KG1 (cell line): ENCODE measurements at regions not wholly inside any gene's neighbourhood (a gene's known extent, or its start where the extent isn't known, plus 50 kb on each side); places are given as distances from the start of the nearest gene placed in this dataset.
"Not testable (repeated sequence)": the region's sequence is repeated elsewhere in the genome, so short reads cannot be mapped to it uniquely, and the experiment has no call there.

Source experiments
- DNase-seq: peaks from one replicate; lab custom pipeline; 2025; lab: John Stamatoyannopoulos, UW

DNA sequence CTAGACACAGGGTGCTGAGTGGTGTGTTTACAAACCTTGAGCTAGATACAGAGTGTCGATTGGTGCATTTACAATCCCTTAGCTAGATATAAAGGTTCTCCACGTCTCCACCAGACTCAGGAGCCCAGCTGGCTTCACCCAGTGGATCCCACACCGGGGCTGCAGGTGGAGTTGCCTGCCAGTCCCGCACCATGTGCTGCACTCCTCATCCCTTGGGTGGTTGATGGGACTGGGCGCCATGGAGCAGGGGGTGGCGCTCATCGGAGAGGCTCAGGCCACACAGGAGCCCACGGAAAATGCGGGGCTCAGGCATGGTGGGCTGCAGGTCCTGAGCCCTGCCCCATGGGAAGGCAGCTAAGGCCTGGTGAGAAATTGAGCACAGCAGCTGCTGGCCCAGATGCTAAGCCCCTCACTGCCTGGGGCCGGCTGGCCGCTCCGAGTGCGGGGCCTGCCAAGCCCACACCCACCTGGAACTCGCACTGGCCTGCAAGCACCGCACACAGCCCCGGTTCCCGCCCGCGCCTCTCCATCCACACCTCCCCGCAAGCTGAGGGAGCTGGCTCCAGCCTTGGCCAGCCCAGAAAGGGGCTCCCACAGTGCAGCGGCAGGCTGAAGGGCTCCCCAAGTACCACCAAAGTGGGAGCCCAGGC is 418.4 kb downstream of the KIF20B start:
- DNase-seq = not testable (repeated sequence)

GRCh38 chr10:90125456-90126255 is 424.3 kb downstream of the KIF20B start:
- peak; percentile 2 for DNase-seq

DNA sequence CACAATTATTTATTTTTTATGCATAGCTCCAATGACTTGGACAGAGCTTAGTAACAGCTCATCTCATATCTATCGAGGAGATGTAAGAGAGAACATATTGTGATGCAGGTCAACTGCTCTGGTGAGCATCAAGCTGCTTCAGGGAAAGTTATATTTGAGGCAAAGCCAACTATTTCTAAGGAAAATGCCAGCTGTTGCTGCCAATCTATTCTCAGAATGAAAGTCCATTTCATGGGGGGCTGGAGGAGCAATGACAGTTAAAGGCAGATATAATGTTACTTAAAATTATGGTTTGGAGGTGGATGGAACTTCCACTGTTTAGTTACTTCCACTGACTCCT is 424.8 kb downstream of the KIF20B start:
- DNase-seq = no peak

GRCh38 chr10:90130321-90131086 is 429.1 kb downstream of the KIF20B start:
- DNase-seq = no peak

DNA sequence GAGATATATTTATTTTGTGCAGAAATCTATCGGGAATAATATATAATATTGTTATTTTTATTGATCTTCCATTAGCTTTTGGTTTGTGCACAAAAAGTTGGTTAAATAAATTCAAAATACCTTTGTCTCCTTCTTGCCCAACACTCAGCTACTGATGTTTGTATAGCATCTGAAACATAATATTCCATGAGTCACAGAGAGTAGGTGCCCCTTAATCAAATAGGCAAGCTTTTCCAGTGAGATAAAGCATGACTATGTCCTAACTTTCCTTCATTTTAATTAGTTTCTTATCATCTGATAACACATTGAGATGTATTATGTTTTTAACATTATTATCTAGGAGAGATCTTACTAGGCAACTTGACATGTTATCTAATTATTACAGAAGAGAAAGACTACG is 432.2 kb downstream of the KIF20B start:
- no peak for DNase-seq

DNA sequence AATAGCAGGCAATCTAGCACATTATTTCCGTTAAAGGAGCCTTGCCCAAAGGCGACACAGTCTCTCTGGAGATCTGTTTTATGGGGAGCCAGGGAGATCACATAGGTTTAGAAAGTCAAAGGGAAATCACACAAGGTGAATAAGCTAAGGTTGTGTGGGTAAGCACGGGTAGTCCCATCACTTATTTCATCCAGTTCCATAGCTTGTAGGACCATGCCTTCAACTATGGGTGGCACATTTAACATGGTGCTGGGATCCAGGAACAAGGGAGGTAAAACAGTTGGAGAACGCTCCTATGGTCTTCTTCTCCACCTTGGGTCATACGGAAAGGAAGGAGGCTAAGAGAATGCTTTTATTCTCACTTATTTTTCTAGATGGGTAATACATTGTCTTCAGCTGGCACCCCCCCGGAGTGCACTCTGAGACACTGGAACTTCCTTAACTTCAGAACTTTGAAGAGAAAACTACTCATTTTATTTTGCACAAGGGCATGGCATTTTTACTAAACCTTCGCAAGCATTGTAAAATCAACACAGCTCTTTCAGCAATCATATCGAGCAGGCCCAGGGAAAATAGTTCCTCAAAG is 435.4 kb downstream of the KIF20B start:
- DNase-seq = no peak

DNA sequence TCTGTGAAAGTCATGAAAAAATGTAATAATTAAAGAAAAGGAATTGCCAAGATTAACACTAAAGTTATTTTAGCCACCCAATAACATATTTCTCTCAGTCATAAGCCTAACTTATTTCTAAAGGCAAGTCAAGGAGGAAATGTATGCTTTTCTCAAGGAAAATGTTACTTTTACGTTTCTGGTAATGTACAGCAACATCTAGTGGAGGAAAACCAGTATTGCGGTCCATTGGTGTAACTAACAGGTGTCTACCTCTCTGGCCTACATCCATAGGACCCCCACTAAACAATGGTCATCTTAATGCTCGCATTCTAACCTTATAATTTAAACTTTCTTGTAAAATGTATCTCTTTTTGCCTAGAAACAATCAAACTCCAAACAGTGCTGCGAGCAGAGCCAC is 437.5 kb downstream of the KIF20B start:
- no peak for DNase-seq

DNA sequence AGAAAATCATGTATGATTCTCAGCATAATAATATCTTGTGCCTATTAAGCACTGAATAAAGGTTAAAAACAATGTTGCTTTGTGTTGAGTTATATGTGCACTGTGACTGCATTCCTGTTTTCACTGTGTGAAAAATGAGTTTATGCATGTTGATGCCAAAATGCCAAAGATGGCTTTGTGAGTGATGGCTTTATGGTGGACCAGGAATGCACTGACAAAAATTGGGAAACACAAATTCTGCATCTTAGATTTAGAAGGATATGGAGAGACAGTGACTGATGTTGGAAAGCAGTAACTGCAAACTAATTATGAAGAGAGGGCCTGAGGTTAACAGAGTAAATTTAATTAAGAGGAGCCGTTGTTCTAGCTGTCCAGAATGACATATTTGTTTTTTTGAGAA is 440.4 kb downstream of the KIF20B start:
- no peak for DNase-seq

DNA sequence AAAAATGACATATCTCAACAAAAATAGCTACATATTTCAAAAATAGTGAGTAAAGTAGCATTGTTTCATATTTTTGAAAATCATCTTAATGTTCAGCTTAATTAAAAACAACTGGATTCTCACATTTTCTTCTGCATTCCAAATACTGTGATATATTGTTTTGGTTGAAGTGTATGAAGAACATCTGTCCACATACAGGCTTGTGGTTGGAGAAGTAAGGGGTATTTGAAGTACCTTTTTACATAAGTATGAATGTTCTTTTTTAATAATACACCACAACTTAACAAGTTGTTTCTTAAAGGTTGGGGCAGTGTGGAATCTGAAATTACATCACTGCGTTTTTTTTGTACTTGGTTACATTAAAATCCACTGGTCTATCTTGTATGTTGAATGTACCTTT is 442.5 kb downstream of the KIF20B start:
- DNase-seq = no peak

DNA sequence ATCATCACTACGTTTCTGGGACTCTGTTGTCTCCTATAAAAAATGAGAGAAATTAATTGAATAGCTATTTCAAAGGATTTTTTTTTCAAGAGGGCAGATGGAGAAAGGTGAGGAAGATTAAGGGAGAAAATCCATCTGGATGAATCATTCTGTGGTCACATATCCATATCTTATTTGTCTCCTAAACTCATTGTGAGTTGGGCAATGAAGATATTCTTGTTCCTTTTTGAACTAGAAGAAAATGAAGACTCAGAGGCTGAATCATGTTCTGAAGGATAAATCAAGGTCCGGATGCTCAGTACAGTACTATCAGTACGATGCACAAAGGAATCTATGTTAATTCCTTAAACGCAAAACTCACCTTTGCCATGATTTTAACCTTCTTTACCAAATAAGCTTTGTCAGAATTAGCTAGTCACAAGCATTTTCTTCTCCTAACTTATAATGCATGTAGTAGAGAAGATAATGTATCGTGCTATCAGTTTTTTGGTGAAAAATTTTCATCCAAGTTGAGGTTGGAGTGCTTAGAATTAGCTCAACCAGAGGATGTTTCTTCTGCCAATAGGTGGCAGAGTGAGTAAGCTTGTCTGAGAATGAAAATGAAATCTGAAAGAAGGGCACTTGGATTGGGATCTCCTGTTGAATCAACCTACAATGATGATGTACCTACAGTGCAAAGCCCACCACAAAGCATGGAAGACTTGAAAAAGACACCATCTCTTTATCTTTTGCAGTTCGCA is 446.9 kb downstream of the KIF20B start:
- DNase-seq = peak; percentile 21

DNA sequence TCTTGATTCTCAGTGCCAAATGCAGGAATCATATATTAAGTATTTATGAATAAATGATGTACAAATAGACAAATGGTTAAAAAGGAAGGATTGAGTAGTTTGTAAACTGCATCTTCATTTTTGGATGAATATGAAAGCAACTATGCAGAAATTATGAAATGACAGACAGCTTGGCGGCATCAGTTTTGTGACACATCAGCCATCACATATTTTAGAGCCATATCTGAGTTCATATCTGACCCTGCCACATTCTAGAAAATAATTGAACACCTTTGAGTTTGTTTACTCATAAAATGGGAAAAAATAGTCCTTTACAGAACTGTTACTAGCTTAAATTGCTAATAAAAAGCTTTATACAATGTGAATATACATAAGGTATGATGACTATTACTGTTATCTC is 448.2 kb downstream of the KIF20B start:
- no peak for DNase-seq

- DNase-seq = no peak
These were observed 461.0 kb downstream of the KIF20B start for GRCh38 chr10:90162271-90162853.

- DNase-seq = no peak
These were observed 466.0 kb downstream of the KIF20B start for GRCh38 chr10:90167174-90168064.

GRCh38 chr10:90168244-90168643 is 466.9 kb downstream of the KIF20B start:
- DNase-seq = no peak

- DNase-seq = no peak
These were observed 469.8 kb downstream of the KIF20B start for GRCh38 chr10:90171014-90171722.

- no peak for DNase-seq
These were observed 473.1 kb downstream of the KIF20B start for GRCh38 chr10:90174531-90174930.

DNA sequence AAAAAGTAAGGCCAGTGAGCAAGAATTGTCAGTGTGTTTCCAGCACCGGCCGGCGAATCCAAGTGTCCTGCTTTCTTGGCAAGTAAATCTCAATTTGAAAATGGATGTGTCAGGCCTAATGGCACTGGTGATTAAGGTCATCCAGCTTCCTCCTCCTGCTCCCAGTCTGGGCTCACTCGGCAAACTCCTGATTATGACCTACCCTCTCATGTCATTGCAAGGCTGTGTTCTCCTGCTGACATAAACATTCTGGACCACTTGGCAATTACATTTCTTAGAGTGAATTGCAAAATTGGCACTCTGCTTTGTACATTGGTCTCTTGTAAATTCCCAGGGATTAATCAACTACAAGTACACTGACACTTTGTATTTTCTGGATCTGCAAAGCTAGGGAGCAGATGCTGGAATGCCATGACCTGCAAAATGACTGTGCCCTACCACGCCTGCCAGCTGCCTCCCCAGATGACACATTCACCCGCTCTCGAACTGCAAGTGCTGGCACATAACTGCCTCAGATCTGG is 473.8 kb downstream of the KIF20B start:
- DNase-seq = no peak

- DNase-seq = peak; percentile 43
These were observed 478.5 kb downstream of the KIF20B start for GRCh38 chr10:90179696-90180407.
